ENCODE measurements at regions not wholly inside any gene's neighbourhood (a gene's known extent, or its start where the extent isn't known, plus 50 kb on each side); places are given as distances from the start of the nearest gene placed in this dataset.
"Not testable (repeated sequence)": the region's sequence is repeated elsewhere in the genome, so short reads cannot be mapped to it uniquely, and the experiment has no call there.

DNA sequence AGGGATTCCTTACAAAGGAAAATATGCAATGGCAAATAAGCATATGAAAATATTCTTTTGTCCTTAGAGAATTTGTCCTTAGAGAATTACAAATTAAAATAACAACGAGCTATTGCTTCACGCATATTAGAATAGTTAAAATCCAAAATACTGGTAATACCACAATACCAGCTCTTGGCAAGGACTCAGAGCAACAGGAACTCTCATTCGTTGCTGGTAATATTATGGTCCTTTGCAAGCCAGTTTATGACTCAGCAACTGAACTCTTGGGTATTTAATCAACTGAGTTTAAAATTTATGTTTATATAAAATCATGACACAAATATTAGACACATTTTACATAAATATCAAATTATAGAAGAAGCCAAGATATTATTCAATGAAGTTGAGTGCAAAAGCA is 1730.4 kb downstream of the SI start:
- DNase-seq = no peak

DNA sequence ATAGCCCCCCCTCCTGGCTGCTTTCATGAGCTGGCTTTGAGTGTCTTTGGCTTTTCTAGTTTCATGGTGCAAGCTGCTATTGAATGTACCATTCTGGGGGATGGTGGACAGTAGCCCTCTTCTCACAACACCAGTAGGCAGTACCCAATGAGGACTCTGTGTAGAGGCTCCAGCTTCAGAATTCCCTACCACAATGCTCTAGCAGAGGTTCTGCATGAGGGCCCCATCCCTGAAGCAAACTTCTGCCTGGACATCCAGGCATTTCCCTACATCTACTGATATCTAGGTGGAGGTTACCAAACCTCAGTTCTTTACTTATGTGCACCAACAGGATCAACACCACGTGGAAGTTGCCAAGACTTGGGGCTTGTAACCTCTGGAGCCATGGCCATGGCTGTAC is 1742.9 kb downstream of the SI start:
- DNase-seq = no peak

DNA sequence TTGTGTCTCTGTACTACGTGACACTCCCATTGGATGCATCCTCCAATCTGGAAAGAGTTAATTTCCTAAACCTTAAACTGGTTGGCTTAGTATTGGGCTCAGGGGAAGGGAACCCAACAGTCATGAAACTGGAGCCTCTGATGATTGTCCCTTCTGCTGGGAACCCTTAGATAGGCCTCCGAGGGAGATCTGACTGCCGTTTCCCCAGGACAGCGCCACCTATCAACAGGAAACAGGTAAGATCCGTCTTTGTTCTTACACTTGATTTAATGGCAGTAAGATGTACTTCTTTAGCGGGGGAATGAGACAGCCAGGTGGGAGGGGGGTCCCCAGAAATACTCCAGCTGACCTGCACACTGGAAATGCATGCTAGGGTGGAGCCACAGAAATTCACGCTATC is 1749.6 kb downstream of the SI start:
- no peak for DNase-seq

DNA sequence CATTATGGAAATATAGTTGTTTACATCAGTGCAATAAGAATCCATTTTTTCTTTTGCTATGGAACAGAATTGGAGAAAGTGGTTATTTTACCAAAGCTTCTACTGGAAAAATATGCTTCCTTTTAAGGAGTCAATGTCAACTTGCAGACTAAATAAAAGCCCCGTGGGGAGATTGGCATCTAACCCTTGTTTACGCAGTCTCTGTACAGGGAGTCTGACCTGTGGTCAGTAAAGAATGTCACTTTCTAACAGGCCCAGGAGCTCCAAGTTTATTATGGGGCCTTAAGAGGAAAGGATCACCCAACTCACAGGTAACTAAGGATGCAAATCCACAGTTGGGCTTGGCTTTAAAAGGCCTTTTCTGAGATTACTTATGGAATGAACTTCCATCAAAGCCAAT is 1751.2 kb downstream of the SI start:
- DNase-seq = no peak

DNA sequence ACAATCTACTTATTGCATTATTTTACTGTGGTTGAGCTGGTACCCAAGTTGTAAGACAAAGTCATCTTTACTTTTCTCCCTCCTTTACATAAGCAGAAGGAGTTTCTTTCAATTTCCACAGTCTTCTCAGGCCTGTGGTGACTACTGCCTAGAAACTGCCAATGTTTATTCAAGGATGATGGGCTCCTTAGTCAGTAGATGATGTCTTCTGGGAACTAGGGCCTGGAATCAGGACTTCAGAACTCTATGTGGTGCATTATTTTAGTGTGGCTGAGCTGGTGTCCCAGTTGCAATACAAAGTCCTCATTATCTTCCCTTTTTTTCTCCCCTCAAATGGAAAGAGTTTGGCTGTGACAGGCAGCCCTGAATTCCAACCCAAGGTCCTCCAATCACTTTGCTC is 1762.5 kb downstream of the SI start:
- DNase-seq = no peak

DNA sequence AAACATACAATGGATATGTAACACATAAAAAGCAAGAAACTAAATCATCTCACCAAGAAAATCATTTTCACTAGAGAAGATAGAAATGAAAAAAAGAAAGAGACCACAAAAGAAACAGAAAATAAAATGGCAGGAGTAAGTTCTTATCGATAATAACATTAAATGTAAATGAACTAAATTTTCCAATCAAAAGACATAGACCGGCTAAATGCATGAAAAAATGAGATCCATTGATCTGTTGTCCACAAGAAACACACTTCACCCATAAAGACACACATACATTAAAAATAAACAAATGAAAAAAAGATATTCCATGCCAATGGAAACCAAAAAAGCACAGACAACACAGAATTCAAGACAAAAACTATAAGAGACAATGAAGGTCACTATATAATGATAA is 1771.9 kb downstream of the SI start:
- DNase-seq = no peak

DNA sequence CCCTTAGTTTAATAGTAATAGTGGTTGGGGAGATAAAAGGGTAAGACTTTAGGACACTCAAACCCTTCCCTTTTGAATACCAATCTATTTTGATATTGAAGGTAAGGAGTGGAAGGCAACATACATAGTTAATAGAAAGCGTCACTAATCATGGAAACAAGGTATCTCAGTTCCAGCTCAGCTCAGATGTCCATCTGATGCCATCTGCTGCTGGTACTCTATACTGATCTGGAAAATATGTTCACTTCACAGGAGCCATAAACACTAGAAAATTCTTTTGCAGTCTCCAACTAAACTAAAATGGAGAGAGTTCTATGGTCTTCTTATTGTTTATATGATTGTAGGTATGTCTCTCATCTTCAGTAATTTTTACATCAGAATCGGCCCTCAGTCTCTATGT is 1777.1 kb downstream of the OTOL1 start:
- DNase-seq = no peak

DNA sequence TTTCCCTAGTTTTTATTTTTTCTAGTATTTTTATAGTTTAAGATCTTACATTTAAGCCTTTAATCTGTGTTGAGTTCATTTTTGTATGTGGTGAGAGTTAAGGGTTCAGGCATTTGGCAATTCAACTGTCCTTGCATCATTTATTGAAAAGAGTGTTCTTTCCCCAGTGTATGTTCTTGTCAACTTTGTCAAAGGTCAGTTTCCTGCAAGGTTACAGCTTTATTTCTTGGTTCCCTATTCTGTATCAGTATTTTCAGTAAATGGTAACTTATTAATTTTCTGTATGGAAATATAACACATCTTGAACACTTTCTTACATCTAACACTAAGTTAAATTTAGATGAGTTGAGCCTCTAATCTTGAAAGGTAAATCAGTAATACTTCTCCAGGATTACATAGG is 1770.1 kb downstream of the OTOL1 start:
- no peak for DNase-seq

DNA sequence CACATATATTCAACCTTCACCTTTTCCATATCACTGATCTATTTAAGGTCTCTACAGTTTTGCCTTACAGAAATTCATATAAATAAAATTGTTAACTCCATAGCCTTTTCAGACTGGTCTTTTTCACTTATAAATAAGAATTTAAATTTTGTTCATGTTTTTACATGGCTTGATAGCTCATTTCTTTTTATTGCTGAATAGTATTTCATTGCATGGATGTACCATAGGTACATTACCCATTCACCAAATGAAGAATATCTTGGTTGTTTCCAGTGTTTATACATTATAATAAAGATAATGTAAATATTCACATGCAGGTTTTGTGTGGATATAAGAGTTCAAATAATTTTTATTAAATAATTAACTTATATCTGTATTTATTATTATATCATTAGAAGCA is 1765.0 kb downstream of the OTOL1 start:
- no peak for DNase-seq

DNA sequence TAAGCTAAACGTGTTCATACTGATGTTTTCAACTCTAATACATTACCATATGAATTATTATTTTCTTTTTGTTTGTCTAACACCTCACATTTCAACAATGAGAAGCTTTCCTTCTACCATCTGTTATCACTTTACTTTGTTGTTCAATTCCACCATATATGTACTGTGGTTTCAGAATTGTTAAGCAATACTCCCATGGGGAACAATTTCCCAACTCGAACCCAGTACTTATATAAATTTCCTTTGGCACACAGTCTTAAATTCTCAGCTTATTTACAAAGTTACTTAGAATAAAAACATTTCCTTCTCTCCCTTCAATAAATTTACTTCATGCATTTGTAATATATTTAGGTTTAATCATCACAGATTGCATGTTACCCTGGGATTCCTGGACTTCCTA is 1764.4 kb downstream of the OTOL1 start:
- DNase-seq = no peak

DNA sequence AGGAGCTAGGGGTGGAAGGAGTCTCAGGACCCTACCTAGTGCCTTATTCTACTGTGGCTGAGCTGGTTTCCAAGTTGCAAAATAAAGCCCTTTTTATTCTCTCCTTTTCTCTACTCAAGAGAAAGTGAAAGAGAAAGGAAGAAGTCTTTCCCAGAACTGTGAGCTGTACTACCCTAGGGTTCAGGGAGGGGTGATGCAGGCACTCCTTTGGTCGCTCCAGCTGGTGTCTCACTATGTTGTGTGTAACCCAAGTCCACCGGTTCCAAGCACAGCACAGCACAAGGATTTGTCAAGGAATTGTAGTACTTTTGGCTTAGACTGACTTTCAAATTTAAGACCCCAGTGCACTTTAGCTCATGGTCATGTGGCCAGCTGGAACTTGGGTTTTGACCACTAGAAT is 1721.7 kb downstream of the OTOL1 start:
- DNase-seq = peak; percentile 69

DNA sequence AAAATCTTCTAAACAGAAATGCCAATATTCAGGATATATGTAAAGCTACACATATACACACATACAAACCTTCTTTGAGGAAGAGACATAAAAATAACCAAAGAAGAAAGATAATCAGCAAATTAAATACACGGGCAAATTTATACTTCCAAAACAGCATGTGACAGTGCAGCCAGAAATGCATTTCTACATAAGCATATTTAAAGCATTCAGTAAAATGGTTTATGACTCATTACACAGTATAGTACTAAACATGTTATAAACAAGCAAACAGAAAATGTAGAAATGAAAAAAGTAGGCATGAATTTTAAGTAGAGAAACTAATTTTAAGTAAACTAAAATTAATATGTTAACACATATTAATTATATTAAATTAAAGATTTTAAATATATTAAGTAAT is 1717.2 kb downstream of the OTOL1 start:
- DNase-seq = no peak

DNA sequence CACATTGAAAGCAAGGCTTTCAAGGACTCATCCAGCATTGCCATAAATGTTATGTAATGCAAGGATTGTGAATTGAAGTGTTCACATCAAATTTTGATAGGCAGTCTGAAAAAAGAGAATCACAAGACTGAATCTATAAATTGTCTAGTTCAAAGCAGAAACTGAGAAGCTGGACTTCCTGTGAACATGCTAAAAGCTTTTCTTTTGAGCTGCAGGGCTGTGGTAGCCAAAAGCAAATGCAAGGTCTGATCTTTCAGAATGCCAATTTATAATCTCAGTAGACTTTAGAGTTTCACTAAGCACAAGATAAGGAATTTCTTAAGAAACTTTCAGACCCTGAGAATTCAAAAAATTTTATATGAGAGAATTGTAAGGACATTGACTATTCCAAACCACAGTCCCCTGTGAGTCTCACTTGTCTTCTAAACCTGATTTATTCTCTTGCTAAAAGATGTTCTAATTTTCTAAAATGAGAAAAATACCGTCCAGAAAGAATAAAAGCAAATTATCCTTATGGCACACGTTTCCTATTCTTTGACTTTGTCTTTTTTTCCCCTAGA is 1700.3 kb downstream of the OTOL1 start:
- no peak for DNase-seq

DNA sequence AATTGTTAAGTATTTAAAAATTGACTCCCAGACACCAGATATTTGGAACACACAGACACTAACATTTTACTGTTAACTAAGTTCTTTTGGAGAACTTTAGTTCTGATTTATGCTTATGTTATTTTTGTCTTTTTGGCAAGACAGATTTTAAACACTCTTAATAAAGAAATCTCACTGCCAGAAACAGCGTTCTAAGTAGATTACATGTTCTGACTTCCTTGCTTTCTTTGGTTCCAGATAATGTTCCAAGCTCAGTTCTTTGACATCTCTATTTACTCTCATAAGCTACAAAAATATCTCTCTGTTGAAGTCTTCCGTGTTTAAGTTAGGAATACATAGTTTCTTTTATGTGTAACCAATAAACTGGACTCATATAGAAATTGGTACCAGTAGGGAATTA is 1699.6 kb downstream of the OTOL1 start:
- no peak for DNase-seq

DNA sequence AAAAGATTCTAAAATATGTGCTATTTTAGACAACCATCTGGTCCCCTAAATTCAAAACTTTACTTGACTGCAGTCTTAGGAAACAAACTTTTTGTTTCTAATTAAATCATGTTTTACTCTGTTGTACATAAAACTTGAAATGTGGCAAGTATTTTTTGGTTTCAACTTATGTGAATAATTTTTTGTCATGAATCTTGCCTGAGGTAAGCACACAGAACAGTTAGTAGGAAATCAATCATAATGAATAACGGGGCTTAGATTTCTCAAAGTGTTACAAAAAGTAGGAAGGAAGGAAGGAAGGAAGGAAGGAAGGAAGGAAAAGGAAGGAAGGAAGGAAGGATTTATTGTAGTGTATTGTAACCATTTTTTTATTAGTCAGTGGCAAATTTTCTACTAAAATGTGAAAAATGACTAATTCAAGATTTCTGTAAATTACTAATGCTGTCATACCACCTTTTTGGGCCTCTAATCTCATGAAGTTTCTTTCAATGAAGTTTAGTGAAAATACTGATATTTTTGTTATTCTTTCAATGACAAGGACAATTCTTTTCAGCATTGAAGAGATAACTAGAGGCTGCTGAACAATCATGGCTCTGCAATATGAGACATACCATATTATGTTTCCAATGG is 1689.2 kb downstream of the OTOL1 start:
- DNase-seq = no peak

DNA sequence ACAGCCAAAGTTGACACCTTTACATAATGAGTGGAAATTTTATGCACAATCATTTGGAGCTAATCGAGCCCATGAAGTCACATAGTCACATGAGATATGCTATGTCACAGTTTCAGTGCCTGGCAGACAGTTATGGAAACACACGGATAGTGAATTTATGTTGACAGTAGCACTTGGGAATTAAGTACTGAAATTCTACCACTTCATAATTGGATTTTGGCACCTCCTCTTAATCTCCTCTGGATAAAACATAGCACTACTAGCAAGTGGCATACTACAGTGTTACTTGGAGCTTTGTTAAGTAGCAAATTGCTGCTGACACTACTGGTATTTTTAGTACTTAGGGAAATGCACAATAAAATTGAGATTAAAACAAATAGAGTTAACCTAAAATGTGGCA is 1679.4 kb downstream of the OTOL1 start:
- DNase-seq = no peak

DNA sequence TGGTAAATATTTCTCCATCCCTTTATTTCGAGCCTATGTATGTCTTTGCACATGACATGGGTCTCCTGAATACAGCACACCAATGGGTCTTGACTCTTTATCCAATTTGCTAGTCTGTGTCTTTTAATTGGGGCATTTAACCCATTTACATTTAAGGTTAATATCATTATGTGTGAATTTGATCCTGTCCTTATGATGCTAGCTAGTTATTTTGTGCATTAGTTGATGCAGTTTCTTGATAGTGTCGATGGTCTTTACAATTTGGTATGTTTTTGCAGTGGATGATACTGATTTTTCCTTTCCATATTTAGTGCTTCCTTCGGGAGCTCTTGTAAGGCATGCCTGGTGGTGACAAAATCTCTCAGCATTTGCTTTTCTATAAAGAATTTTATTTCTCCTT is 1675.9 kb downstream of the OTOL1 start:
- not testable (repeated sequence) for DNase-seq

DNA sequence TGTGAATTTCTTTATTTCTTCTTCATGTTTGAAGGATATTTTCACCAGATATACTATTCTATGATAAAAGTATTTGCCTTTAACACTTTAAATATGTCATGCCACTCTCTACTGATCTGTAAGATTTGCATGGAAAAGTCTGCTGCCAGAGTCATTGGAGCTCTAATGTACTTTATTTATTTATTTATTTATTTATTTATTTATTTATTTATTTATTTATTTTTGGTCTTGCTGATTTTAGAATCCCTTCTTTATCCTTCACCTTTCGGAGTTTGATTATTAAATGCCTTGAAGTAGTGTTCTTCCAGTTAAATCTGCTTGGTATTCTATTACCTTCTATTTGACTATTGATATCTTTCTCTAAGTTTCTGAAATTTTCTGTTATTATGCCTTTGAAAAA is 1669.6 kb downstream of the OTOL1 start:
- DNase-seq = no peak

DNA sequence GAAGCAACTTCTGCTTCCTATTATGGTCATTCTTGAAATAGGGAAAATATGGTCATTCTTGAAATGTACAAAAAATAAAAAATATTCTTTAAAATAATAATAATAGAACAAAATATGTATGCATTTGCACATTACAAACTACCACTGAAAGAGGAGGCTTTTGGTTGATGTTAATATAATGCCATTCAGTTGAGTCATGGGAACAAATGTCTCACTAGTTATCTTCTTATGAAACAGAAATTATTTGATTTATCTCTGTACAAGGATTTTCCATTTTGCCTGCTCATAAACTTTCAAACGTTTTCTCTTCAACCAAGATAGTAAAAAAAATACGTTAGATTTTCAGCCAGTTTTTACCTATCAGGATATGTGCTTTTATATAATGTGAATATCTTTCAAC is 1662.7 kb downstream of the OTOL1 start:
- no peak for DNase-seq

DNA sequence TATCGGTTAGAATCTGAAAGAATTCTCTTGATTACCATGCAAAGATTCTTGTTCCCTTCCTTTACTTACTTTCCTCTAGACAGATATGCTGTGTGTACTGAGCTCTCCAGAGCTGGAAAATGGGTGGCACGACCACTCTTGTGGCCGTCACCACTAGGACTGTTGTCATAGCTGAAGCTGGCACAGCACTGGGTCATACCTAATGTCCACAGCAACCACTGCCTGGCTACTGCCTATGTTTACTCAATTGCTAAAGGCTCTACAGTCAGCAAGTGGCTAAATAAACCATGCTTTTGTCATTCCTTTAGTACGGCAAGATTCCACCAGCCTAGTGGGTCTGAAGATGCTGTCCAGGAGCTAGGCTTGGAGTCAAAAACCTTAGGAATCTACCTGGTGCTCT is 1643.0 kb downstream of the OTOL1 start:
- DNase-seq = no peak

DNA sequence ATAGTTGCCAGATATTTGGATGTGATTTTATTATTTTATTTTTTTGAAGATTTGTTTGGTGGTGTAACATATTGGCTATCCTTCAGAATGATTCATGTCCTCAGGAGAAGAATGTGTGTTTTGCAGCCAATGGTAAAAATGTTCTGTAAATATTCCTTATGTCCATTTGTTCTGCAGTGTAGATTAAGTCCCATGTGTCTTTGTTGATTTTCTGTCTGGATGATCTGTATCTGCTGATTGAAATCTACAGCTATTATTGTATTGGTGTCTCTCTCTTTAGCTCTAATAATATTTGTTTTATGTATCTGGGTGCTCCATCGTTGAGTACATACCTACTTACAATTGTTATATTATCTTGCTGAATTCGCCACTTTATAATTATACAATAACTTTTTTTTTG is 1641.7 kb downstream of the OTOL1 start:
- no peak for DNase-seq

DNA sequence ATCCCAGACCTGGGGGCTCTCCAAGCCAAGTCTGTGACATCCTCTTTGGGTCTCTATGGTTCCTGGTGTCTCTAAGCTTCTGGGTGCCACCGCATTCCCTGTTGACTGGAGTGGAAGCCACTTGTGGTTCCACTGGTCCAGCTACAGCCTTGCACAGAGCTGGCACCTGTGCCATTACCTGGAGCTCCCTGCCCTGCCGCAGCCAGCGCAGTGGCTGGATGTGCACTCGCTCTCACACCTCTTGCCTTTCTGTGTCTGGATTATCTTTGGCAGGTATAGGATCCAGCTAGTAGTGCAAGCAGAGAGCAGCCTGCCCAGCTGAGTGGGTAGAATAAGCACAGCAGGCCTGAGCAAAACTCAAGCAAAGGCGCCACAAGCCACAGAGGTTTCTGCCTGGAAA is 1635.5 kb downstream of the OTOL1 start:
- DNase-seq = no peak

DNA sequence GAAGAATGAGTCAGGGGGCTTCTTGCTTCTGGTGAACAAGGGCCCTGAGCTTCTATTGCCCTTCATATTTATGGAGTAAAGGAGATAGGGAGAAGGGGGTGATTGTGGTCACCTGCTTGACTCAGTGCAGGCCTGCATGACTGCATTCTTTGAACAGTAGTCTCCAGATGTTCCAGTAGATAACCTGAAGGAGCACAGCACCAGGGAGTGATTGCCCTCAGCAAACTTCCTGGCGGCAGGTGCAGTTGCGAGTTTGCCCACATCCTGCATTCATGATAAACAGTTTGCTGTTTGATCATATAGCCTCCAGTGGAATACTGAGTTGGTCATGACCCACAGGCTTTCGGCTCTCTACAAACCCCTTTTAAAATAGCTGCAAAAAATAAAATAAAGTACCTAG is 1632.7 kb downstream of the OTOL1 start:
- DNase-seq = no peak

DNA sequence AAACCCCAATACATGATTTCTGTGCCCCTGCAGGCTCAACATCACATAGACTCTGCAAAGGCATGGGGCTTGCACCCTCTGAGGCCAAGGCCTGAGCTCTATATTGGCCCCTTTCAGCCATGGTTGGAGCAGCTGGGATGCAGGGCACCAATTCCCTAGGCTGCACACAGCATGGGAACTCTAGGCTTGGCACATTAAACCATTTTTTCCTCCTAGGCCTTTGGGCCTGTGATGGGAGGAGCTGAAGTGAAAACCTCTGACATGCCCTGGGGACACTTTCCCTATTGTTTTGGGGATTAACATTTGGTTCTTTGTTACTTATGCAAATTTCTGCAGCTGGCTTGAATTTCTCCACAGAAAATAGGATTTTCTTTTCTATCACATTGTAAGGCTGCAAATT is 1629.5 kb downstream of the OTOL1 start:
- no peak for DNase-seq
